HepG2 (cell line): ENCODE measurements at regions not wholly inside any gene's neighbourhood (a gene's known extent, or its start where the extent isn't known, plus 50 kb on each side); places are given as distances from the start of the nearest gene placed in this dataset.
A peak's percentile ranks its signal among the peaks of the same experiment; 100 is the strongest.

Experiments
- AHDC1 ChIP-seq: sonication (generic); formaldehyde crosslinking; IDR thresholded peaks from 2 replicates; pipeline ENCODE4 v1.5.1; 2020; ENCODE audit warnings: mild to moderate bottlenecking, missing genetic modification reagents, borderline replicate concordance
- BCL6 ChIP-seq: IDR thresholded peaks from 2 replicates; pipeline ENCODE4 v1.6.1; 2016; ENCODE audit warnings: missing genetic modification reagents, missing compliant biosample characterization
- CCAR2 ChIP-seq: fragments of 200-400 bp; formaldehyde crosslinking; optimal IDR thresholded peaks from 2 replicates; pipeline ENCODE3; 2018; ENCODE audit warnings: low read depth, mild to moderate bottlenecking, low read length, moderate library complexity
- CREBL2 ChIP-seq: sonication (generic); formaldehyde crosslinking; IDR thresholded peaks from 2 replicates; pipeline ENCODE4 v1.8.1; 2023; ENCODE audit warnings: missing genetic modification reagents, mild to moderate bottlenecking, borderline replicate concordance
- FIP1L1 ChIP-seq: fragments of 200-400 bp; formaldehyde crosslinking; IDR thresholded peaks from 2 replicates; pipeline ENCODE4 v1.6.1; 2018; ENCODE audit warnings: low read depth, mild to moderate bottlenecking, low read length, moderate library complexity, borderline replicate concordance; ENCODE audit not compliant: insufficient read depth
- FOSL2 ChIP-seq: sonication (generic); formaldehyde crosslinking; IDR thresholded peaks from 2 replicates; pipeline ENCODE4 v1.4.0; 2020; ENCODE audit warnings: missing genetic modification reagents
- GATA4 ChIP-seq: sonication (generic); IDR thresholded peaks from 2 replicates; pipeline ENCODE4 v1.6.1; 2016; ENCODE audit warnings: antibody characterized with exemption, low read depth, borderline replicate concordance
- GATAD2A ChIP-seq: IDR thresholded peaks from 2 replicates; pipeline ENCODE4 v1.6.1; 2016
- GFI1 ChIP-seq: sonication (generic); formaldehyde crosslinking; IDR thresholded peaks from 2 replicates; pipeline ENCODE4 v1.5.0; 2020; ENCODE audit warnings: missing genetic modification reagents, mild to moderate bottlenecking, borderline replicate concordance
- HDAC2 ChIP-seq: sonication (generic); formaldehyde crosslinking; IDR thresholded peaks from 2 replicates; pipeline ENCODE4 v1.4.0; 2020; ENCODE audit warnings: missing genetic modification reagents
- KDM2A ChIP-seq: sonication (generic); formaldehyde crosslinking; IDR thresholded peaks from 2 replicates; pipeline ENCODE4 v1.4.0; 2020; ENCODE audit warnings: low read depth, missing genetic modification reagents, borderline replicate concordance
- MED8 ChIP-seq: sonication (generic); formaldehyde crosslinking; IDR thresholded peaks from 2 replicates; pipeline ENCODE4 v1.8.1; 2023; ENCODE audit warnings: mild to moderate bottlenecking, missing genetic modification reagents; ENCODE audit not compliant: insufficient replicate concordance
- NPAS2 ChIP-seq: sonication (generic); formaldehyde crosslinking; IDR thresholded peaks from 2 replicates; pipeline ENCODE4 v1.8.0; 2022; ENCODE audit warnings: mild to moderate bottlenecking, missing genetic modification reagents, borderline replicate concordance
- ONECUT2 ChIP-seq: sonication (generic); formaldehyde crosslinking; IDR thresholded peaks from 2 replicates; pipeline ENCODE4 v1.4.0; 2020; ENCODE audit warnings: missing genetic modification reagents
- PLRG1 ChIP-seq: fragments of 450-650 bp; conservative IDR thresholded peaks from 2 replicates; pipeline ENCODE4 v1.6.1; 2016
- PREB ChIP-seq: sonication (generic); formaldehyde crosslinking; IDR thresholded peaks from 2 replicates; pipeline ENCODE4 v1.4.0; 2020; ENCODE audit warnings: missing genetic modification reagents
- SRY ChIP-seq: sonication (generic); formaldehyde crosslinking; IDR thresholded peaks from 2 replicates; pipeline ENCODE4 v1.8.0; 2022; ENCODE audit warnings: mild to moderate bottlenecking, missing genetic modification reagents
- ZBTB2 ChIP-seq: sonication (generic); formaldehyde crosslinking; IDR thresholded peaks from 2 replicates; pipeline ENCODE4 v1.8.0; 2022; ENCODE audit warnings: low read depth, missing genetic modification reagents
- ZBTB42 ChIP-seq: sonication (generic); formaldehyde crosslinking; IDR thresholded peaks from 2 replicates; pipeline ENCODE4 v1.5.0; 2020; ENCODE audit warnings: mild to moderate bottlenecking, missing genetic modification reagents
- ZNF20 ChIP-seq: sonication (generic); formaldehyde crosslinking; IDR thresholded peaks from 2 replicates; pipeline ENCODE4 v1.4.0; 2020; ENCODE audit warnings: mild to moderate bottlenecking, moderate library complexity, missing genetic modification reagents
- ZNF224 ChIP-seq: sonication (generic); formaldehyde crosslinking; IDR thresholded peaks from 2 replicates; pipeline ENCODE4 v1.5.0; 2020; ENCODE audit warnings: mild to moderate bottlenecking, missing genetic modification reagents
- ZNF367 ChIP-seq: sonication (generic); formaldehyde crosslinking; IDR thresholded peaks from 2 replicates; pipeline ENCODE4 v1.4.0; 2020; ENCODE audit warnings: missing genetic modification reagents, borderline replicate concordance
- ZNF451 ChIP-seq: sonication (generic); formaldehyde crosslinking; IDR thresholded peaks from 2 replicates; pipeline ENCODE4 v1.5.0; 2020; ENCODE audit warnings: mild to moderate bottlenecking, missing genetic modification reagents
- ZNF713 ChIP-seq: sonication (generic); formaldehyde crosslinking; IDR thresholded peaks from 2 replicates; pipeline ENCODE4 v1.4.0; 2020; ENCODE audit warnings: mild to moderate bottlenecking, missing genetic modification reagents
- ZNF780A ChIP-seq: sonication (generic); formaldehyde crosslinking; IDR thresholded peaks from 2 replicates; pipeline ENCODE4 v1.8.0; 2022; ENCODE audit warnings: mild to moderate bottlenecking, missing genetic modification reagents, moderate library complexity

- TF ChIP-seq GATAD2A (CRISPR knock-in tag) (peak; percentile 93), BCL6 (peak; percentile 67), ZNF20 (no peak), GFI1 (no peak), MED8 (CRISPR knock-in tag) (no peak), ONECUT2 (CRISPR knock-in tag) (peak; percentile 31; the same call in 1 of the 2 replicates), ZNF224 (no peak), KDM2A (CRISPR knock-in tag) (no peak), GATA4 (no peak), ZNF367 (no peak), FIP1L1 (no peak), ZNF713 (no peak), ZNF451 (CRISPR knock-in tag) (no peak), AHDC1 (CRISPR knock-in tag) (peak; percentile 56; the same call in 1 of the 2 replicates), ZBTB2 (CRISPR knock-in tag) (no peak), SRY (CRISPR knock-in tag) (no peak), PLRG1 (no peak), CCAR2 (no peak), FOSL2 (CRISPR knock-in tag) (peak; percentile 74), NPAS2 (CRISPR knock-in tag) (no peak), CREBL2 (CRISPR knock-in tag) (no peak), PREB (no peak), ZNF780A (no peak), ZBTB42 (CRISPR knock-in tag) (no peak), HDAC2 (peak; percentile 69)
Measured at GRCh38 chr7:138237995-138238394, 161.7 kb downstream of the AKR1D1 start (continued).
